ENCODE measurements at regions not wholly inside any gene's neighbourhood (a gene's known extent, or its start where the extent isn't known, plus 50 kb on each side); places are given as distances from the start of the nearest gene placed in this dataset.

- Histone ChIP-seq H3K9me2 (ENCODE audit: insufficient read depth) (no peaks in the 10 kb centered on the region), H3K27ac (ENCODE audit: low read depth, low read length) (no peak overlapping the region), H3K9me3 (ENCODE audit: control insufficient read depth in 1 of 2, insufficient read depth in 1 of 2, low read depth in 1 of 2, low read length in 2 of 2) (no peaks in the 10 kb centered on the region), H2AFZ (ENCODE audit: low read depth, low read length, poor library complexity, severe bottlenecking) (no peak overlapping the region), H3K36me3 (ENCODE audit: control insufficient read depth in 1 of 2, insufficient read depth in 2 of 2, low read length in 2 of 2) (no peaks in the 10 kb centered on the region), H3K4me2 (ENCODE audit: low read length) (peak overlapping the region; percentile 77), H4K20me1 (ENCODE audit: insufficient read depth) (no peaks in the 10 kb centered on the region), H3K79me2 (ENCODE audit: insufficient read depth, low read length) (no peaks in the 10 kb centered on the region), H3K9ac (ENCODE audit: low read length) (no peak overlapping the region), H3K27me3 (ENCODE audit: insufficient read depth, low read length) (no peaks in the 10 kb centered on the region), H3K4me1 (ENCODE audit: control insufficient read depth in 1 of 2, insufficient read depth in 2 of 2, low read length in 2 of 2) (peaks cover 10 to 16% of the 10 kb centered on the region in 2 experiments; a peak in 3 of 4 replicates), H3K4me3 (replicated peaks in 1 of 2; ENCODE audit: low read depth in 1 of 2, low read length in 2 of 2) (no peak overlapping the region)
- ChIA-PET RAD21 (ENCODE audit: low non-redundant PET in 1 of 2, low total read pairs in 2 of 2, uncharacterized antibody in 2 of 2, unreplicated experiment in 2 of 2) (no interaction called here), POLR2A (interaction anchor here (1.1 kb wide), 1 partner anchor 226 kb away, joined by 3 read pairs; no protein-coding TSS in a partner anchor), CTCF (interaction anchor here (1.5 kb wide), 1 partner anchor 384 kb away, joined by 3 read pairs; no protein-coding TSS in a partner anchor)
- ATAC-seq (no peak), DNase-seq (ENCODE audit: low read depth, low spot score) (no peak)
- BruUV-seq (replicated peaks), result no TSS peak
- TF ChIP-seq TCF7L2 (IDR thresholded peaks at IDR 0.05; ENCODE audit: borderline replicate concordance, extremely low read depth, insufficient read depth, insufficient read length) (no peak), SIN3A (IDR thresholded peaks at IDR 0.05; ENCODE audit: low read depth) (no peak), YY1 (IDR thresholded peaks at IDR 0.05; ENCODE audit: extremely low read depth, insufficient replicate concordance, low read depth, low read length) (no peak), CEBPB (IDR thresholded peaks at IDR 0.05; ENCODE audit: low read depth) (no peak), POLR2AphosphoS5 (IDR thresholded peaks at IDR 0.05; ENCODE audit: low read depth, low read length) (no peak), CTCF (IDR thresholded peaks at IDR 0.05 in 2 of 3, conservative IDR thresholded peaks at IDR 0.05 in 1 of 3; ENCODE audit: borderline replicate concordance in 1 of 3, insufficient read depth in 1 of 3, low read depth in 2 of 3, low read length in 2 of 3) (no peak), ZBTB33 (IDR thresholded peaks at IDR 0.05; ENCODE audit: extremely low read depth, insufficient replicate concordance, low read length) (no peak)
- intact Hi-C loops (cut with micrococcal nuclease), result no loop called here
Observed at GRCh38 chr6:169341065-169341464, 87.4 kb upstream of the THBS2 start.
